ENCODE measurements at regions not wholly inside any gene's neighbourhood (a gene's known extent, or its start where the extent isn't known, plus 50 kb on each side); places are given as distances from the start of the nearest gene placed in this dataset.
"Not testable (repeated sequence)": the region's sequence is repeated elsewhere in the genome, so short reads cannot be mapped to it uniquely, and the experiment has no call there.

DNA sequence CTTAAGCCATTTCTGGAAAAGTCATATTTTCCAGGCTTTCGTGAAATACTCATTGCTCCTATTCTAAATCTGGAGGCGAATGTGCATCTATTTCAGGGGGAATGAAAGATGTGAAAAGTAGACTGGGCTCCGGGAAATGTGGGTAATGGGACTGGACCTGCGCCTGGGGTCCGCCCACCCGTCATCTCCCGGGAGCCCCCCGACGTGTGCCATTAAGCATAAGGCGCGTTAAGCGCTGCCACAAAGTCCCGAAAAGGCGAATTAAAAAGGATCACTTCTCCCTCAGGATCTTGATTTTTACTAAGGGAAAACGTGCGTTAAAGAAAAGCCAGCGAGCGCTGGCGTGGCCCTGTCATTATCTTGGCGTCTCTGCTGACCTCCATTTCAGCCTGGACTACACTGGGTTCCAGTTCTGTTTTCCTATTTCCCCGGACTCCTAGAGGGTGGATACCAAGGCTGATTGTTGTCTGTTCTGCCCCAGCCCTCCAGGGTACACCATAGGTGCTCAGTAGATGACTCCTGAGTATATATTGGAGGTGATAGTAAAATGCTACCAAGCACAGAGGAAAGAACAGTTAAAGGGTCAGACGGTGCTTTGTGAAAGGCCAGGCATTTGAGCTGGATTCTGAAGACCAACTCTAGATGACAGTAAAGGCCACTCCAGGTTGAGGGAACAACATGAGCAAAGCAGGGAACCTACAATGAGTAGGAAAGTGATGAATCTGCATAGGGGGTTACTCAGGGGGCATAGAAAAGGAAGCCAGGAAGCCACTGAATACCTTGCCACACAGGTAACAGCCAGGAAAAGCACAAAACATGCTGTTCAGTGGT lies 89.2 kb upstream of the ARID1B start:
- DNase-seq = peak; percentile 8

DNA sequence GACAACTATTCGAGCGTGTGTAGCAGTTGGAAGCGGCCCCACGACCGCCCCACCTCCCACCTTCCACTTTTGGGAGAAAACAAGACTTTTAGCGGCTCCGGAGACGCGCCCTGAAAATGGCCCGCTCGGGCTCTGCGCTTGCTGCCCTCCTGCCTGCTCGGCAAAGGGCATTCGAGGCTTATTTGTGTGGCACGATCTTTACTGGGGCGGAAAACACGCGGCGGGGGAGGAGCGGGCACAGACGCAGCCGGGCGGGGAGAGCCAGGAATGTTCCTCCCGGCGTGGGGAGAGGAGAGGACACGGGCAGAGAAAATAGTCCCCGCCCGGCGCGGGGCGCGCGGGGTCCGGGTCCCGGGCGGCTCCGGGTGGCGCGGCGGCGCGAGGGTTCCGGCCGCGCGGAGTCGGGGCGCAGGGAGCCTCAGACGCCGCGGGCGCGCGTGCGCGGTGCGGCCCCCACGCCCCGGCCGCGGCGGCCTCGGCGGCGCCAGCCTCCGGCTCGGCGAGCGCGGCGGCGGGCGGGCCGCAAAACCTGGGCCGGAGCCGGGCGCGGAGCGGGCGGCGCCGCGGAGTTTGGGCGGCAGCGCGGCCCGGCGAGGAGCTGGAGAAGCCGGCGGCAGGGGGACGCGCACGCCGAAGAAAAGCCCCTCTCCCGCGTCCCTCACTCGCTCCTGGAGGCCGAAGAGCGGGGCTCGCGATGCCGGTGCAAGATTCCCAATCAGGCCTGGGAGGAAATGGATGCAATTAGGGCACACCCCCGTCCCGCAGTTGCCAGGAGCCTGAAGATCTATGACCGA lies 90.0 kb upstream of the ARID1B start:
- DNase-seq = peak; percentile 34

DNA sequence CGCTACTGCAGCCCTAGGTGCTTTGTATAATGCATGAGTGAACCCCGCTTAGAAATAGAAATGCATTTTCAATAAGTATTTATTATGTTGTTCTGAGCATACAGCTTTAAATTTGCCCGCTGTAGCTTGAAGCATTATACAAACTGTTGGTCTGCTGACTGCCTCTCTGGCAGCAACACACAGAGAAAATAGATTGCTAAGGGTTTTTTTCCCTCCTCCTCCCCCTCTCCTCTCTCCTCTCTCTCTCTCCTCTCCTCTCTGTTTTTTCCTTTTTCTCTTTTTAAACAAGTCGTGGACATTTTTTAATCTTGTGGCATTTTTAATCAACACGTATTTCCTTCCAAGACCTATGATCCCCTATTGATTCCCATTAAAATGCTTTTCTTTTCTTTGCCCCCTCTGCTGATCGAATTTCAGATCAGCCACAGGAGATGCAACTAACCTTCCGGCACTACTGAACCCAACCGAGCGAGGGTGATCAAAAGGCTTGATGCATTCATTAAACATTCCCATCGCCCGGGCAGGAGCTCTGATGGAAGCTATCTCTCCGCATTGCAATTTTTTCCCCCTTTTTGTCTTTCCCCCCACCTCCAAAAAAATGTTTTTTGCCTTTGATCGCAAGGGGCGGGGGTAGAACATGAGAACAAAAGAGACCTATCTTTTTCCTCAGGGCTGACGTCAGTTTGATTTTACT lies 90.7 kb upstream of the ARID1B start:
- peak; percentile 48 for DNase-seq

- no peak for DNase-seq
Measured at GRCh38 chr6:156685823-156686222, 91.4 kb upstream of the ARID1B start.

GRCh38 chr6:156683821-156684220 lies 93.4 kb upstream of the ARID1B start:
- no peak for DNase-seq

DNA sequence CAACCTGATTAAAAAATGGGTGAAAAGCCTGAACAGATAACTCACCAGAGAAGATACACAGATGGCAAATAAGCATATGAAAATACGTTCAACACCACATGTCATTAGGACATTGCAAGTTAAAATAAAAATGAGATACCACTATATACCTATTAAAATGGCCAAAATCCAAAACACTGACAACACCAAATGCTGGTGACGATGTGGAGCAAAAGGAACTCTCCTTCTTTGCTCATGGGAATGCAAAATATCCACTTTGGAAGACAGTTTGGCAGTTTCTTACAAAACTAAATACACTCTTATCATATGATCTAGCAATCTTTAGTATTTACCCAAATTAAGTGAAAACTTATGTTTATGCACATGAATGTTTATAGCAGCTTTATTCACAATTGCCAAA lies 100.5 kb upstream of the ARID1B start:
- no peak for DNase-seq

DNA sequence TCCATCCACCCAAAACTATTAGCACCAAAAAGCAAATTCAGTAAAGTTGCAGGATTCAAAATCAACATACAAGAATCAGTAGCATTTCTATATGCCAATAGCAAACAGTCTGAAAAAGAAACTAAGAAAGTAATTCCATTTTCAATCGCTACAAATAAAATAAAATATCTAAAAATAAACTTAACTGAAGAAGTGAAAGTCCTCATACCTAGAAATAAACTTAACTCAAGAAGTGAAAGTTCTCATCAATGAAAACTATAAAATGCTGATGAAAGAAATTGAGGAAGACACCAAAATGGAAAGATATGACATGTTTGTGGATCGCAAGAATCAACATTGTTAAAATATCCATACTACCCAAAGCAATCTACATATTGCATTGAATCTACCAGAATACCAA lies 103.0 kb upstream of the ARID1B start:
- DNase-seq = no peak

DNA sequence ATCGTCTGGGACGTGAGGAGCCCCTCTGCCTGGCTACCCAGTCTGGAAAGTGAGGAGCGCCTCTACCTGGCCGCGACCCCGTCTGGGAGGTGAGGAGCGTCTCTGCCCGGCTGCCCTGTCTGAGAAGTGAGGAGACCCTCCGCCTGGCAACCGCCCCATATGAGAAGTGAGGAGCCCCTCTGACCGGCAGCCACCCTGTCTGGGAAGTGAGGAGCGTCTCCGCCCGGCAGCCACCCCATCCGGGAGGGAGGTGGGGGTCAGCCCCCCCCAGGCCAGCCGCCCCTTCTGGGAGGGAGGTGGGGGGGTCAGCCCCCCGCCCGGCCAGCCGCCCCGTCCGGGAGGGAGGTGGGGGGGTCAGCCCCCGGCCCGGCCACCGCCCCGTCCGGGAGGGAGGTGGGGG lies 107.1 kb upstream of the ARID1B start:
- not testable (repeated sequence) for DNase-seq

GRCh38 chr6:156662025-156662445 lies 115.1 kb upstream of the ARID1B start:
- DNase-seq = no peak

GRCh38 chr6:156660389-156660788 lies 116.8 kb upstream of the ARID1B start:
- no peak for DNase-seq

- no peak for DNase-seq
Measured at GRCh38 chr6:156659822-156660198, 117.4 kb upstream of the ARID1B start.

- DNase-seq = no peak
Measured at GRCh38 chr6:156658966-156659821, 118.0 kb upstream of the ARID1B start.

DNA sequence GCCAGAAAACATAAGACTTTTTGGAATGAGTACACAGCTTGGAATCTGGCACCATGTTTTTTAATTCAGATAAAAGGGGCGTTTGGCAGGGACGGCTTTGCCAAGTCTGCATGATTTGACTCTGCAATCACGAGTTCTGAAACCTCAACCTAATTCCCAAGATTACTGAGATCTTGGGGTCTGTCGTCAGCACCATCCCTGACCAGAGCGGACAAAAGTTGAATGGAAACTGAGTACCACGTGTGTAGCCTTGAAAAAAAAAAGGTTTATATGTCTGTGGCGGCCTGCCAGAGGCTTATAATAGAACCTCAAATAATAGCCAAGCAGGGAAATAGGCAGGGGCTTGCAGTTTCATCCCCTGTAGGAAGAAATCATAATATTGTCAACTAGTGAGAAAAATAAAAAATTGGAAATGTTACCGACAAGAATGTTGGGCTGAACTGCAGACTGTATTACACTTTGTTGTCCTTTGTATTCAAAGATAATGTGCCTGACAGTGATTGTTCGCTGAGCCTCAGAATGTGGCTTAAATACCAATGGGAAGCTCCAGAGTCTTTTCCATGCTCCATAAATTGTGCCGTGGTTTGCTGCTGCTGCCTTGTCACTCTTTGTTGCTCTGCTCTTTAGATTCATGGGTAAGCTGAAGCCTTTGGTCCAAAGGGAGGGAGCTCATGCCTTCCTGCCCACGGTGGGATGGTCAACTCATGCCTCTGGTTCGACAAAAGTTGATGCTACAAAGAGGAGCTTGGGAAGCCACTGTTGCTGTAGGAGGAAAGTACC lies 118.8 kb upstream of the ARID1B start:
- DNase-seq = no peak

DNA sequence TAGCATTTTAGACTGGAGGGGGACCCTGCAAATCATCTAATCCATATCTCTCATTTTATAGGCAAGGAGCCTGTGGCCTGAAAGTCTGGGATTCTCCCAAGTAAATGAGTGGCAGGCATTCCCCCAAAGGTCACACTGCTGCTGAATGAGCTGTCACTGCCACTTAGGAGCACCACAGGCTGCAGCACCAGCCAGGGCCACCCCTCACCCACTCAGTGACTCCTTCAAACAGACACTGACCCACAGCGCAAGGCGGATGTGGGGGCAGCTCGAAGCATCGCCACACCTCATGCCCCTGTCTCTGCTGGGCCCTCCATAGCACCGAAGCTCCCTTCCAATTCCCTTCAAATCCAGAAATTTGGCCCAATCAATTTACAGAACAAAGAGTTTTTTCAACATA lies 119.9 kb upstream of the ARID1B start:
- no peak for DNase-seq

DNA sequence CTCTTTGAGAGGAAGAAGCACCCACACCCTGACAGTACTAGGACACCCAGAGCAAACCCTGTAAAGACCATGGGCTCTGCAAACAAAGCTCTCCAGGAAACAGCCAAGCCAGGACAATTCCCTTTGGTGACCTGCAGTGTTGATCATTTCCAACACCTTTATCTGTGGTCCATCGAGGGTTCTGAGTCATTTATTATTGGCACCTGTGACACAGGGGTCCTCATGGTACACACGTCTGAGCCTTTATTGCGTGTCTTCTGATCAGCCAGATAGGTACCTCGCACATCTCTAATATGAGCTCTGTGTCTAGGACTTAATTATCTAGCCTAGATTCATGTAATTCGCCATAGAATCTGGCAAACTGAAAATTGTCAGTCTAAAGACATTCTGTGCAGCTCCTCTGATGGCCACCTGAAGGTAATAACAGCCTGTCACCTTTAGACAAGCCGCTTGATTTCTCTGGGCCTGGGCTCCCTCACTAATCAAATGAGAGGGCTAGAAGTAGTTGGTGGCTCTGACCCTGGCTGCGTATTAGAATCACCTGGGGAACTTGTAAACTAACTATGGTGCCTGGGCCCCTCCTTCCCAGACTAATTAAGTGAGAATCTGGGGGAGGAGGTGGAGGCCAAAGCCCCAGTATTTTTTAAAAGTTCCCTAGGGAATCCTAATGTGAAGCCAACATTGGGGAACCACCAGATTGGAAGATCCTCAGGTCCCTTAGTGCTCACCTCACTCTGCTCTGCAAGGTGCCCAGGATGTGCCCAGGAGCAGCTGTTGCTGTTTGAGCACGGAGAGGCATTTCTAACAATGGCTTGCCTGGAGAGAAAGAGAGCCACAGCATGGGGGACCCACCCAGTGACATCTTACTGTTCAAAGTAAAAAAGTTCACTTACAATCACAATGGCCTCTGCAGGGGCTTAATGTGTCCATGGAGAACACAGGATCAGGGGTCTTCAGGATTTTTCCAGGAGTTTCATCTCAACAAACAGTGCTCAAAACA lies 122.0 kb upstream of the ARID1B start:
- no peak for DNase-seq

GRCh38 chr6:156652231-156652750 lies 124.9 kb upstream of the ARID1B start:
- DNase-seq = no peak

GRCh38 chr6:156651486-156651885 lies 125.7 kb upstream of the ARID1B start:
- no peak for DNase-seq

DNA sequence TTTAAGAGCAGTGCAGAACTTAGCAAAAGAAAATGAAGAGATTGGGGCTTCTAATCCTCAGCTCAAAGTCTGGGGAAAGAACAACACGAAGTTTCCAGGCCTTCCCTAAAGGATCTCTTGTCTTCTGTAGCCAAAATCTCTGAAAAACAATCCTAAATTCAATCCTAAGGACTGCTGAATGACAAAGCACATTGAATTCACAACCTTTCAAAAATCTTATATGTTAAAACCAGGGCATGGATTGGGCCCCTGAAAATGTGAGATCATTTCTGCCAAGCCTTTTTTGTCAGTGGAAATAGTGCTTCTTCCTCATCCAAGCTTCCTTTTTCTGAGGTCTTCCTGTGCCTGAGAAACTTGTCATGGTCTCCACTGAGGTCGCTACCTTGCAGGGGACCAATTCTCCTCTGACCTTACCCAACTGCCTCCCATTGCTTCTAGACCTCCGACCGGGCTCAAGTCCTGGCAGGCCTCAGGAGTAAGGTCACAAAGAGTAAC lies 126.2 kb upstream of the ARID1B start:
- no peak for DNase-seq

GRCh38 chr6:156648616-156649015 lies 128.6 kb upstream of the ARID1B start:
- DNase-seq = no peak

DNA sequence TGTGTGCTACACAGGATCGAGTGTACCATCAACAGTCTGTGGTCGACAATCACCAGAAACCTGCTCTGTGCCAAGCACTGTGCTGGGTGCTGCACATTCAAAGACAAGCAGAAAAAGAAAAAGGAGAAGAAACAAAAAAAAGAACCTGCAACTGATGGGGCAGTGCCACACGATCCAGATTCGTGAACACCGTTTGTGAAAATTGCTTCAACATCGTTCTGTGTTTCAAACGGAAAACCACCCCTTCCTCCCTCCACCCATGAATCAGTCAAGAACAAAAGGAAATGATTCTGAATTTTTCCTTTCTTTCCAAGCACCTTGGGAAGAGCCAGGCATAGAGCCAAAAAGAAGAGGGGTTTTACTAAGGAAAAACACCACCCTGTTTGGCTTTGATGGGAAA lies 129.2 kb upstream of the ARID1B start:
- DNase-seq = no peak

All from NCI-H1436 treated with DMSO at 0.1 percent for 48 hours (cell line).